Stimulated activated CD8-positive, alpha-beta memory T cell treated with anti-CD3 and anti-CD28 coated beads, Interleukin-7, amount 100 ng/mL, for 48 hours (primary cell): ENCODE measurements at regions not wholly inside any gene's neighbourhood (a gene's known extent, or its start where the extent isn't known, plus 50 kb on each side); places are given as distances from the start of the nearest gene placed in this dataset.
"Not testable (repeated sequence)": the region's sequence is repeated elsewhere in the genome, so short reads cannot be mapped to it uniquely, and the experiment has no call there.

Experiments used
- DNase-seq, 2 donors: peaks; one replicate each; pipeline ENCODE4 v3.0.0-alpha.2; 2020; ENCODE audit warnings: low read depth in 1 of 2; ENCODE audit errors: extremely low read depth in 1 of 2

DNA sequence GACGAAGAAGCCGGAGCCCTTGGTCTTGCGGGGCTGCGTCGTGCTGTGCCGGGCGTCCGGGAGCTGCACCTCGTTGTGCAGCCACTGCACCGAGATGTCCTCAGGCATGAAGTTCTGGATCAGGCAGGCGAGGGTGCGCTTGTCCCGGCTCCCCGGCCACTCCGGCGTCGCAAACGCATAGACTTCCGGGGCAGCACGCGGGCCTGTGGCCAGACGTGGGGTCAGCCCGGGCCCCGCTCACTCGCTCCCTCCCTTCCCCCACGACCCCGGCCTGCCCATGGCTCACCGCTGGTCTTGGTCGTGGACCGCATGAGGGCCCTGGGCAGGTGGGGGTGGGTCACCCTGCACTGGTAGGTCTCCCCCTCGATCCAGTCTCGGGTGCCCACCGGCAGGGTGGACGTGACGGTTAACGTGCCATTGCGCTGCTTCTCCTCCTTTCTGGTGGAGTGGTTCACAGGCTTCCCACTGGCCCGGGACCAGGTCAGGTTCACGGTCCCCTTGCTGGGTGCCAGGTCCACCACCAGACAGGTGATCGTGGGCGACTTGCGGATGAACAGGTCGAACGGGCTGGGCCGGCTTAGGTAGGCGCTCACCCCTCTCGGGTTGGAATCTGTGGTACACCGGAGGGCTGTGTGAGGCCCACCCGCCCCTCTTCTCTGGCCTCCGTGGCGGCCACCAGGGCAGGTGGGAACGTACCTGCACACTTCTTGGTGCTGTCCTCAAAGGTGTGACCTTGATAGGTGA lies 74.0 kb downstream of the TMEM121 start:
- not testable (repeated sequence) for DNase-seq

DNA sequence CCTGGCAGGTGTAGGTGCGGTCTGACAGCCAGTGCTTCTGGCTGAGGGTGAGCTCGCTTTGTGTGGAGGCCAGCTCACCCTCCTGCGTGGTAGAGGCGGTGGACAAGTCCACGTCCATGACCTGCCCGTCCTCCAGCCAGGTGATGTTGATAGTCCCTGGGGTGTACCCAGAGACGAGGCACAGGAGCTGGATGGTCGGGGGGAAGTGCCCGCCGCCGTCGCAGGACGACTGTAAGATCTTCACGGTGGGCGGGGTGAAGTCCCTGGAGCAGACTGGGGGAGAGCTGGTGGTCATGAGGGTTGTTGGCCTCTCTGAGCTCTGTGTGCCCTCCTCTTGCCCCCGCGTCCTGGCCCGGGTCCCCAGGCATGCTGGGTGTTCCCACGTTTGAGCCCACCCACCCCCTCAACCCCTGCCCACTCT lies 74.6 kb downstream of the TMEM121 start:
- no peak for DNase-seq

DNA sequence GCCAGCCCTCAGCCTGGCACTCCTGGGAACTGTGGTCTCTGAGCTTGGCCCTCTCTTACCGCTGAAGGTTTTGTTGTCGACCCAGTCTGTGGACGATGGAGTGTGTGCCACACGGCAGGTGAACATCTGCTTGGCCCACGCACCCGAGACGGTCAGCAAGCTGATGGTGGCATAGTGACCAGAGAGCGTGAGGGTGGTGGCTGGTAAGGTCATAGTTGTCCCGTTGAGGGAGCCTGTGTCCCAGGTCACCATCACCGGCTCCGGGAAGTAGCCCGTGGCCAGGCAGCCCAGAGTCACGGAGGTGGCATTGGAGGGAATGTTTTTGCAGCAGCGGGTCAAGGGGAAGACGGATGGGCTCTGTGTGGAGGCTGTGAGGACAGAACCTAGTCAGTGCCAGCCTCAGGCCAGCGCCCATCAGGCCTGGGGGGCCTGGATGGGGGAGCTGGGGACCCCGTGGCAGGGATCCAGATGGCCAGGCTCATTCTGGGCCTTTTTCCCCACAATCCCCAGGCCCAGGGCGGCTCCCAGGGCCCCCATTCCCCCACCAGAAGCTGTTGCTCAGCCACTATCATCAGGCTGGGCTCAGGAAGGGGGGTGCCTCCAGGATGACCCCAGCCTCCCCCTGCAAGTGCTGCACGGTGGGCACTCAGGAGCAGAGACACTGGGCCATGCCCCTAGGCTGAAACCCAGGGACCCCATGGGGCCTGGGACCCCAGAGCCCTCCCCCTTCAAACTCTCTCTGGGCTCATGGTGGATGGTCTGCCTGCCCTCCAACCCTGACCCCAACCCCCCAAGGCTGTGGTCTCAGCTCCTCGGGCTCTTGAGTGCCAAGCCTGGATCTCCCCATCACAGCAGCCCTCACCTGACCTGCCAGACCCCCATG lies 75.2 kb downstream of the TMEM121 start:
- no peak for DNase-seq

DNA sequence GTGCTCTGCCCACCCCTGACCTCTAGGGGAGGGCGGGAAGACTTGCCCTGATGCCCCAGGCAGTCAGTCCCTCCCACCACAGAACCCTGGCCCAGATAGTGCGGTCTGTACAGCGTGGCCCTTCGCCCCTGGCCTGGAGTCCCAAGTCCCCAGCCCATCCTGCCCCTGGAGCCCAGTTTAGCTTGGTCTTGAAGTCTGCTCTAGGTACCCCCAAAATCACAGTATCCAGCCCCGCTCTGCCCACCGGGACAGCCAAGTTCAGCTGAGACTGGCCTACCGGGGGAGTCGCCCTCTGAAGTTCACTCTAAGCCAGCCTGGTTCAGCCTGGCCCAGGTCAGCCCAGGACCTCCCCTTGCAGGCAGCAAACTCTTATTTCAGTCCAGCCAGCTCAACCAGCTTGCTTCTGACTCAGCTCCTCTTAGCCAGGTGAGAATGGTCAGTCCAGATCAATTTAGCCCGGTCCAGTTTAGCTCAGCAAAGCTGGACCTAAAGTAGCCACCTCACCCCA lies 75.9 kb downstream of the TMEM121 start:
- no peak for DNase-seq

DNA sequence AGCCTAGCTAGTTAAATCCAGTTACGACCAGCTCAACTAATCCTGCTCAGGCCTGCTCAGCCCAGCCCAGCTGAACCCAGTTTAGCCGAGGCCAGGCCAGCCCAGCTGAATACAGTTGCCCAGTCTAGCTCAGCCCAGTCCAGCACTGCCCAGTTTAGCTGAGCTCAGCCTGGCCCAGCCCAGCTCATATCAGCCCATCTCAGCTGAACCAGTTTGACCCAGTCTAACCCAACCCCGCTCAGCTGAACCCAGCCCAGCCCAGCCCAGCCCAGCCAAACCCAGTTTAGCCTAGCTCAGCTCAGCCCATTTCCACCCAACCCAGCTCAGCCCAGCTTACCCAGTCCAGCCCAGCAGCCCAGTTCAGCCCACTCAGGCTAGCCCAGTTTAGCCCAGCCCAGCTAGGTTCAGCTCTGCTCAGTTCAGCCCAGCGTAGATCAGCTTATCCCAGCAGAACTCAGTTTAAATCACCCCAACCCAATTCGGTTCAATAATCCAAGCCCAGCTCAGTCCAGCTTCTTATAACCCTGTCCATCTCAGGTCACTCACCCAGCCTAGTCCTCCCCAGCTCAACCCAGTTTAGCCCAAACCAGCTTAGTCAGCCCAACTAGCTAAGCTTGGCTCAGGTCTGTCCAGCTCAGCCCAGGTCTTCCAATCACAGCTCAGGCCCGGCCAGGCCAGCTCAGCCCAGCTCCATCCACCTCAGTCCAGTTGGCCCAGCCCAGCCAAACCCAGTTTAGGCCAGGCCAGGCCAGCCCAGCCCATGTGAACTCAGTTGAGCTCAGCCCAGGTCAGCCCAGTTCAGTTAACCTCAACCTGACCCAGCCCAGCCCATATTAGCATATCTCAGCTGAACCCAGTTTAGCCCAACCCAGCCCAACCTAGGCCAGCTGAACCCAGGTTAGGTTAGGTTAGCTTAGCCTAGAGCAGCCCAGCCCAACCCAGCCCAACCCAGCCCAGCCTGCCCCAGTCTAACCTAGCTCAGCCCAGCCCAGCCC lies 76.7 kb downstream of the TMEM121 start:
- DNase-seq, result no peak

DNA sequence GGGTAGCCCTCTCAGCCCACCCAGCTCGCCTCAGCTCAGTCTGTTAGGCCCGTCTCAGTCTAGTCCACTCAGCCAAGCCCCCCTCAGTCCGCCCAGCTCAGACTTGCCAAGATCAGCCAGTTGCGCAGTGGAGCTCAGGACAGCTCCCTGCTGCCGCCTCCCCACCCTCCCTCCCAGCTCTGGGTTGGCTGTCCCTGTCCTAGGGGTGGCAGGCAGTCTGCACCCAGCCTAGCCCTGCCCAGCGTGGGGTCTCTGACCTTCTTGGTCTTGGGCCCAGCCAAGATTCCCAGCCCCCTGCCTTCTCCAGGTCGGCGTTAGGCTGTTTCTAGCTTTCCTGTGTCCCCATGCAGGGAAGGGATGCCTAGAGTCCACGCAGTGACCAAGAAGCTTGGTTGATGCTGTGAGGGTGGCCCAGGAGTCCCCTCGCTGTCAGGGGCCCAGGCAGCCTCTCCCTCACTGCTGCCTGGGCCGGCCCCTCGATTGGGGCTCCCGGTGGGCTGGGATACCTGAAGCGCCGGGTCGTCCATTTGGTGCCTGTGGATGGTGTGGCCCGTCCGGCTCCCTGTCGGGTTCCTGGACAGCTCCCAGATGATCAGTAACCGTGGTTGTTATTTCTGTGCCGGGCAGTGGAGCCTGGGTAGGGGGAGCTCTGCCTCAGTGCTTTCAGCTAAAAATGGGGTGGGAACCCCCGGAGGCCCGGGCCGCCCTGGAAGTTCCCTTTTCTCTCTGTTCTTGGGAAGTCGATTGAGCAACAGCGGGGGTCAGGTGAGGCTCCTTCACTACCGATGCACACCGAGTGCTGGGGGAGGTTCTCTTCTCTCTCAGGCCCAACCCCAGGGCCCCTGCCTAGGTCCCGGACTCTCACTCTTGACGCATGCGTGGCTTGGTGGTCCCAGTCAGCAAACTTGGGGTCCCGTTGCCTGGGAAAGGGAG lies 78.4 kb downstream of the TMEM121 start:
- not testable (repeated sequence) for DNase-seq

DNA sequence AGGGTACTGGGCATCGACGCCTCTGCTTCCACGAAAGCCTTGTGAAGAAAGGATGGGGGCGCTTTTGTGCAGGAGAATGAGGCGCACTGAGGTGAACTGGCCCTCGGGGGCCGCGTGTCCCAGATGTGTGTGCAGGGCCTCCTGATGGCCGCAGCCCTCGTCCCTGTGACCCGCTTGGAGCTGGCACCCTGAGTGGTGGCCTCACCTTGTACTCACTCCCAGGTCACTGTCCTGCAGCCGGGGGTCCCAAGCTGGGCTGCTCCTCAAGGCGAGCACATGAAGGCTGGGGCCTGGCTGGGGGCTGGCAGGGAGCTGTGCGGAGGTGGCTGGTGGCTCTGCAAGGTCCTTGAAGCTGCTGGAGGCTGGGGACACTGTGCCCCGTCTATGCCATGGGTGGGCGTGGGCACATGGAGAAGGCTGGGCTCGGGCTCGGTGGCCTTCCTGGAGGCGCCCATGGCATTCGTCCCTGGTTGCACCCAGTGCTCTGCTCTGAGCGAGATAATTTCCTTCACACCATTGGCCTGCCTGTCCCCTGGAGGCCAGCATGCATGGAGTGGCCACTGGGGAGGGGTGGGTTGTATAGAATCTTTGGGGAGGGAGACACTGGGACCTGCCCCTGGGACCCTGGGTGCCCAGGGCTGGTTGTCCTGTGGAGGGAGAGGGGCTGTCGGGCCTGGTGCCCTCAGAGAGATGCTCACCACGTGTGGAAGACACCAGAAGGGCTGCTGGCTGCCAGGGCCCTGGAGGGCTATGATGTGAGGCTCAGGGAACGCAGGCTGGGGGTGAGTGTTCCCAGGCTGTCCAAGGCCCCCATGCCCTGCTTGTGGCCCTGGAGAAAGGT lies 79.3 kb downstream of the TMEM121 start:
- no peak for DNase-seq

DNA sequence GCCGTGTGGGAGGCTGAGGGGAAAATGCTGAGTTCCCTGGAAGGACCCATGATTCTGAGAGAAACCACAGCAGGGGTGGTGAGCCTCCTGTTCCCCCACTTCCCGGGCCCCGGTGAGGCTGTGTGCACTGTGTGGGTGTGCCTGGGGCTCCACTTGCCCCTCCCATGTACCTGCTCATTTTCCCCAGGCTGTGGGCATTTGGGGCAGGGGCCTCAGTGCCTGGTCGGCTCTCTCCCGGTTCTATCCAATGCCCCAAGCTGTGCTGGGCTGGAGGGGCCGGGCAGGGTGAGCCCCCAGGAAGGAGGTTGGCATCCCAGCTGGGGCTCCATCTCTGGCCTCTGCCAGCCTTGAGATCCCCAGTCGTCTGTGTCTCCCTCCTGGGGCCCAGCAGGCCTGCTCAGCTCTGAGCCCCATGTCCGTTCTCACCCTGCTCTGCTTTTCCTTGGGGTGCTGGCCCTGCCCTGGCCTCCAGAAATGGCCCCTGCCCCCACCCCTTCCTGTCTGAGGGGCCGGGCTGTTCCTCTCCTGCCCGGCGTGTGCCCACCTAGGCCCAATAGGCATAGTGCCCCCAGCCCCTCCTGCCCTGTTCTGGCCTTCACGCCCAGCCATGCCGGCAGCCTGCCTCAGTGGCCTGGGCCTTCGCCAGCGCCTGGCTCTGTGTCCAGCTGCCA lies 80.1 kb downstream of the TMEM121 start:
- DNase-seq, result not testable (repeated sequence)

DNA sequence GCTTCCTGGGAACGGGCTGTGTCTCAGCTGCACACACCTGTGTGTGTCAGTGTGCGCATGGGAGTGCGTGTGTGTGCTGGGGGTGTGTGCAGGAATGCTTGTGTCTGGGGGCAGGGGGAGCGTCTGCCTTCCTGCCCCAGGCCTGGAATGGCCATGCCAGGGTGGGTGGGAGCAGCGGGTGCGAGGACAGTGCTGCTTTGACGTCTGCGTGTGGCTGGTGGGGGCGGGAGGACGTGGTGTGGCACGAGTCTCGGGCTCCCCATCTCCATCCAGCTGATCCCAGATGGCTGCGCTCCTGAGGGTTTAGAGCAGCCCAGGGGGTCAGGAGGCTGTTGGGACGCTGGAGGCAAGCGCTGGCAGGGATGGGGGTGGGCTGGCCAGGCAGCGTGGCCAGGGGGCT lies 80.6 kb downstream of the TMEM121 start:
- not testable (repeated sequence) for DNase-seq

DNA sequence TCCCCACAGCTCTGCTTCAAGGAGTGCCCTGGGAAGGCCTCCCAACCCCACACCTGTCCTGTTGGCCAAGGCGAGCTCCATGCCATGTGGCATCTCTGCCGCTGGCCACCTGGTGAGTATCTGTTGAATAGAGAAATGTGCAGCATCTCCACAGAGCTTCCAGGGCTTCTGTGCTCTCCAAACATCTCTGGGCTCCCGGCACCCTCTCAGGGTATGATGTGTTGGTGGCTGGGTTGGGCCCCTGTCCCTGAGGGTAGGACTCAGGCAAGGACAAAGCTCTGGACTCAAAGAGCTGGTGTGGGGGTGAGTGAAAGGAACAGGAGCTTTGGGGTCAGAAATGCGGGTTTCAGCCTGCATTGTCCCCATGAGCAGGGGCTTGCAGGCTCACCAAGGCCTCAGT lies 88.6 kb downstream of the TMEM121 start:
- DNase-seq, result not testable (repeated sequence)

DNA sequence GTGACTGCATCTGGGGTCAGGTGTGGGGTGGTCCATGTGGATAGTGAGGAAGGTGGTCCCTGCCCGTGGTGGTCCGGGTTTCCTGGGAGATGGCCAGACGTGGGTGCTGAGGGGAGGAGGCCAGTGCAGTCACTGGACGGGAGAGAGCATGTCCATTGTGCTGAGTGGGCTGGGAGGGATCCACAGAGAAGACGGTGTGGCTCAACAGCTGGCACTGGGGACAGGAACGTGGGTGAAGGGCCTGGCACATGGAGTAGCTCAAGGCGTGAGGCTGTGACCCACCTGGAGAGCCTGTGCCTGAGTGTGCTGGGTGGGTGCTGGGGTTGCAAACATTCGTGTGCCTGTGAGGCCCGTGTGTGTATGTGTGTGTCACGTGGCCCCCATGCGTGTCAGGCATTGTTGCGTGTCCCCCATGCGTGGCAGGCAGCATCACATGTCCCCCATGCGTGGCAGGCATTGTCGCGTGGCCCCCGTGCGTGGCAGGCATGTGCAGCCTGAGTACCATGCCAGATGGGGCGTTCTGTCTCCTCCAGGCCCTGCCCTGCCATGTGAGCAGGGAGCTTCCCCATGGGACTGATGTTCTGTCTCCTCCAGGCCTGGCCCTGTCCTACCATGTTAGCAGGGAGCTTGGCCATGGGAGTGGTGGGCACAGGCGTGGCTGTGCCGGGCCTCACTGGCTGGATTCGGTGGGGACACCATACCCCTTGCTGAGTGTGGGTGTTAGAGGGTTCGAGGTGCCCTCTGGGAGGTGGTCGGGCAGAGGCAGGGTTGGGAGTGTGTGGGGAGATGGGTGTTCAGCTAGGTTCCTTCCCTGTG lies 89.8 kb downstream of the TMEM121 start:
- DNase-seq, result not testable (repeated sequence)

DNA sequence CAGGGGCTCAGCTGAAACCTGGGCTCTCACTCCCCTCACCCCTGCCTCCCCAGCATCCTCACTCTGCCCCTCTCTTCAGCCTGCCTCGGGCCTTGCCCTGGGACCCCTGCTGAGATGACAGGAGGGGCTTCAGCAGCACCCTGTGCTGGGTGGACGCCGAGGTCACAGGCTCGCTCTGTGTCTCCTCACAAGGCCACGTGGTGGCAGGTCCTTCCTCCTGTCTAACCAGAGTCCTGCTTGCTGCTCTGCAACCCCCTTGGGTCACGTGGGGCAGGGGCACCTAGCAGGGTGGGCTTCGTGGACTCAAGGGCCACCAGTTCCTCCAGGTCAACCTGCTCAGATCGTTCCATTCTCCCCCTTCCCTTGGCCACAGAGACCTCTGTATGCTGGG lies 90.4 kb downstream of the TMEM121 start:
- no peak for DNase-seq

DNA sequence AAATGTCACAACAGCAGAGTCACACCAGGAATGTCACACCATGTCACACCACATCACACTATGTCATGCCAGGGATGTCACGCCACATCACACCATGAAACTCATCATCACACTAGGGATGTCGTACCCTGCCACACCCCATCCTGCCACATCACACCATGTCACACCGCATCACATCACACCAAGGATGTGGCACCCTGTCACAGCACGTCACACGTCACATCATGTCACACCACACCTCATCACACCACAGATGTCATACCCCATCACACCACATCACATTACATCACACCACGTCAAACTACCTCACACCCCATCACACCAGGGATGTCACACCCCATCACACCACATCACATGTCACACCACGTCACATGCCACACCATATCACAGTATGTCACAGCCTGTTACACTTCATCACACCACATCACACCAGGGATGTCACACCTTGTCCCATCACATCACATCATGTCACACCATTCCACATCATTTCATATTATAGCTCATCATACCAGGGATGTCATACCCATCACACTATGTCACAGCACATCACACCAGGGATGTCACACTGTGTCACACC lies 90.9 kb downstream of the TMEM121 start:
- DNase-seq, result no peak

DNA sequence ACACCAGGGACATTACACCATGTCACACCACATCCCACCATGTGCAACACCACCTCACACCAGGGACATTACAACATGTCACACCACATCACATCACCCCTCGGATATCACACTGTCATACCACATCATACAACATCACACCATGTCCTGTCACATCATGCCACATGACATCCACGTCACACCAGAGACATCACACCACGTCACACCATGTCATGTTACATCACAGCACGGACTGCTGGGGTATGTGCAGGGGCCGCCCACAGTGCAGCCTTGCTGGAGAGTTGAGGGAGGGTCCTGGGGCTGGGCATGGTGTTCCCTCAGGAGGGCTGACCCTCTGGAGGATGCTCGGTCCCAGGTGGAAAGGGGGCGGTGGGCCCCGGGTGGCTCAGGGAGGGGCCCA lies 91.4 kb downstream of the TMEM121 start:
- DNase-seq, result not testable (repeated sequence)

DNA sequence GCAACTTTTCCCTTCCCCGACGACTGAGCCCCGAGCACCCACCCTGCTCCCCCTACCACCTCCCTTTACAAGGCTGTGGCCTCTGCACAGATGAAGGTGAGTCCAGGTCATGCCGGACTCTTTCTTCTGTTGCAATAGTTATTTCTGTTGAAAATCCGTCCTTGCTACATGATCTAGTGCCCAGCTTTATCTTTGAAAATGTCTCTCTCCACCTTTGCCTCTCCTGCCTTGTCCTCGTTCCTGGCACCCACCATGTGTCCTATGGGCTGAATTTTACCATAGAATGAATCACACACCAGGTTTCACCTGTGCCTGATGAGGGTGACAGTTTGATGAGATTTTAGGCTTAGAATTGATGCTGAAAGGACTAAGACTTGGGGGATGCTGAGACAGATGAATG lies 92.9 kb downstream of the TMEM121 start:
- not testable (repeated sequence) for DNase-seq

DNA sequence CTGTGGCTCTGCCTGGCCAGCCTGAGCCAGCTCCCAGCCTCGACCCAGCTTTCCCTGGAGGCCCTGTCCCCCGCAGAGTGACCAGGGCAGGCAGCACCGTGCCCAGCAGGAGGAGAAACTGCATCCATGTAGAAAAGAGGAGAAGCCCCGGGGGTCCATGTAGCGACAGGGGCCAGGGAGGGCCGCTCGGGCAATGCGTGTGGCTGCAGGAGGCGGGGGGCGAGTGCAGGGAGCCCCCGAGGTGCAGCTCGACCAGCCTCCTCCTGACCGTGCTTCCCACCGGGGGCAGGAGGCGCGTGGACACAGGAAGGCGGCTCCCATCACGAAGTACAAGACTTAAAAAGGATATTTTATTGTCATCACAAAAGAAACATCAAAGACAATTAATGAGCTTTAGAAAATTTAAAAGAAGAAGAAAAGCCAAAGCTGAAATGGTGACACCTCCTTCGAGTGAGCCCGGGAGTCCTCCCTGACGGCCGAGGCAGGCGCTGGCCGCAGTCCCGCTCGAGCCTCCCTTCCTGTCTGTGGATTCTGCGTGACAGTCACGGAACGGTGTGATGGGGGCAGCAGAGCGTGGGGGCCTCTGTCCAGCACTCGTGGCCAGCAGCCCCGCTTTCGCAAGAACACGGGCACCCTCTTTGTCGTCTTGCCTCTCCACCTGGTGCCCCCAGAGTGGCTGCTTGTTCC lies 93.9 kb downstream of the TMEM121 start:
- not testable (repeated sequence) for DNase-seq
